Thoracic aorta (tissue), 2 donors: ENCODE measurements at regions not wholly inside any gene's neighbourhood (a gene's known extent, or its start where the extent isn't known, plus 50 kb on each side); places are given as distances from the start of the nearest gene placed in this dataset.

Experiments
- ATAC-seq: fragments of 150-250 bp; one replicate; pipeline ENCODE4 v1.8.0; 2017; ENCODE audit warnings: low read depth; ENCODE audit not compliant: insufficient number of reproducible peaks, low FRiP score
- DNase-seq: peaks from one replicate; pipeline ENCODE4 v3.0.0-alpha.2; 2020; ENCODE audit warnings: low spot score
- H3K27ac ChIP-seq, 2 donors: fragments of 200-600 bp; sonication (generic); 1 replicate in 1 of 2; 2 replicates in 1 of 2; pipeline ENCODE4 v1.5.1; 2016; ENCODE audit warnings: mild to moderate bottlenecking in 2 of 2, moderate library complexity in 2 of 2
- H3K27me3 ChIP-seq: fragments of 200-600 bp; sonication (generic); replicated peaks from 2 replicates; pipeline ENCODE4 v1.6.0; 2016; ENCODE audit warnings: mild to moderate bottlenecking; ENCODE audit not compliant: insufficient read depth
- H3K36me3 ChIP-seq: fragments of 200-600 bp; sonication (generic); one replicate; pipeline ENCODE4 v1.5.1; 2016
- H3K4me1 ChIP-seq, 2 donors: fragments of 200-600 bp; sonication (generic); 1 replicate in 1 of 2; 2 replicates in 1 of 2; pipeline versions ENCODE4 v1.5.1 to v1.6.0; 2016; ENCODE audit warnings: low read depth in 2 of 2, mild to moderate bottlenecking in 1 of 2; ENCODE audit not compliant: control insufficient read depth in 1 of 2
- H3K4me3 ChIP-seq: fragments of 200-600 bp; sonication (generic); 2 replicates; pipeline ENCODE4 v1.5.1; 2016; ENCODE audit warnings: mild to moderate bottlenecking
- H3K9me3 ChIP-seq: fragments of 200-600 bp; sonication (generic); 2 replicates; pipeline ENCODE4 v1.5.1; 2016
- CTCF ChIP-seq: fragments of 200-600 bp; sonication (generic); IDR thresholded peaks from one replicate; pipeline ENCODE4 v1.5.1; 2019; ENCODE audit warnings: antibody characterized with exemption

- Histone ChIP-seq H3K9me3 (no peaks in the 10 kb centered on the region), H3K27ac (no peak overlapping the region), H3K4me3 (no peak overlapping the region), H3K27me3 (no peaks in the 10 kb centered on the region), H3K4me1 (no peaks in the 10 kb centered on the region), H3K36me3 (no peaks in the 10 kb centered on the region)
- ATAC-seq (no peak), DNase-seq (no peak)
- no peak for TF ChIP-seq CTCF
Observed at GRCh38 chr13:111943229-111943795, 123.6 kb upstream of the SOX1 start.

DNA sequence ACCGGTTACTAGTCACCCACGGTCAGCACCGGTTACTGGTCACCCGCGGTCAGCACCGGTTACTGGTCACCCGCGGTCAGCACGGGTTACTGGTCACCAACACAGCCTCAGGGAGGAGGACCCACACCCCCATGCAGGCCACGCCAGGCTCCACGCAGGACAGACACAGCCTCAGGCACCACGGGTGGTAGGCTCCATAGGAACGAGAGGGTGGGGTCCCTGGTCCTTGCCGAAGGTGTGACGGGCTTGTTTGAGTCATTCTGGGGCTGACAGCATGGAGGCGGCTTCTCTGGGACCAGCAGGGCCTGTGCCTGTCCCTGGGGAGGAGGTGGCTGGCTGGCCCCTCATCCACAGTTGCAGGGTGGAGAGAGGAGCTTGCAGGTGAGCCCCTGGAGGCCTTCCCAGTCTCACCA is 122.8 kb upstream of the SOX1 start:
- Histone ChIP-seq H3K27ac (no peak overlapping the region), H3K27me3 (no peaks in the 10 kb centered on the region), H3K4me3 (no peak overlapping the region), H3K36me3 (no peaks in the 10 kb centered on the region), H3K4me1 (no peaks in the 10 kb centered on the region), H3K9me3 (no peaks in the 10 kb centered on the region)
- ATAC-seq (no peak), DNase-seq (no peak)
- no peak for TF ChIP-seq CTCF

DNA sequence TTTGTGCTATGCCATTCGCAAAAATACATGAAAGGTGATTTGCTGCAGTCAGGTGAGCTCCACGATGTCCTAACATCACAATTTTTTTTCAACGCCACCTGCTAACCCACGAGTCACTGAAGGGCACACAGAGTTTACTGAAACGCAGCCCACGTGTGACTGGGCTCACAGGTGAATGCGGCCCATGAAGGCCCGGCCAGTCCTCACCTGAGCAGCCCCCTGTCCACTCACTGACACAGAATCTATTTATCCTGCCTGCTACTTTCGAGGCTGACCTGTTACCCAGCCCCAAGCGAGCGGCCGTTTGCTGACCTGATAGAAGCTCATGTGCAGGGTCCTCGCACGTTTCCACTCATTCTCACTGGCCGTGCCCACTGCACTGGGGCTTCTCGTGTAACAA is 121.9 kb upstream of the SOX1 start:
- Histone ChIP-seq H3K36me3 (no peaks in the 10 kb centered on the region), H3K27ac (no peak overlapping the region), H3K9me3 (peaks cover 2% of the 10 kb centered on the region), H3K27me3 (no peaks in the 10 kb centered on the region), H3K4me3 (no peak overlapping the region), H3K4me1 (no peaks in the 10 kb centered on the region)
- TF ChIP-seq CTCF, result no peak
- ATAC-seq (no peak), DNase-seq (no peak)

GRCh38 chr13:111946214-111946613 is 120.7 kb upstream of the SOX1 start:
- Histone ChIP-seq H3K9me3 (peaks cover 3% of the 10 kb centered on the region), H3K27me3 (no peaks in the 10 kb centered on the region), H3K4me1 (no peaks in the 10 kb centered on the region), H3K4me3 (no peak overlapping the region), H3K27ac (no peak overlapping the region), H3K36me3 (no peaks in the 10 kb centered on the region)
- DNase-seq, result no peak
- no peak for ATAC-seq
- TF ChIP-seq CTCF, result no peak

GRCh38 chr13:111947026-111947810 is 119.7 kb upstream of the SOX1 start:
- no peak overlapping the region for H3K4me3 ChIP-seq
- no peak for TF ChIP-seq CTCF
- DNase-seq, result no peak
- H3K27me3 ChIP-seq, result no peaks in the 10 kb centered on the region
- H3K4me1 ChIP-seq, result no peaks in the 10 kb centered on the region
- no peak for ATAC-seq
- H3K9me3 ChIP-seq, result peaks cover 3% of the 10 kb centered on the region
- no peaks in the 10 kb centered on the region for H3K36me3 ChIP-seq
- no peak overlapping the region for H3K27ac ChIP-seq
